Peyer's patch (tissue), 4 donors: ENCODE measurements at regions not wholly inside any gene's neighbourhood (a gene's known extent, or its start where the extent isn't known, plus 50 kb on each side); places are given as distances from the start of the nearest gene placed in this dataset.

Experiments used
- POLR2A ChIP-seq, 2 donors: fragments of 450-650 bp; IDR thresholded peaks; one replicate each; pipeline ENCODE4 v1.5.1; 2017; ENCODE audit warnings: antibody characterized with exemption in 2 of 2, mild to moderate bottlenecking in 2 of 2, moderate library complexity in 2 of 2
- TF ChIP-seq, protein P1 (sequence below), 6 experiments: fragments of 450-650 bp in 4 of 6; fragments of 200-600 bp in 2 of 6; sonication (generic) in 1 of 6; IDR thresholded peaks; one replicate each; pipeline ENCODE4 v1.5.1; 2017 to 2019; ENCODE audit warnings: antibody characterized with exemption in 6 of 6, mild to moderate bottlenecking in 3 of 6, moderate library complexity in 1 of 6

DNA sequence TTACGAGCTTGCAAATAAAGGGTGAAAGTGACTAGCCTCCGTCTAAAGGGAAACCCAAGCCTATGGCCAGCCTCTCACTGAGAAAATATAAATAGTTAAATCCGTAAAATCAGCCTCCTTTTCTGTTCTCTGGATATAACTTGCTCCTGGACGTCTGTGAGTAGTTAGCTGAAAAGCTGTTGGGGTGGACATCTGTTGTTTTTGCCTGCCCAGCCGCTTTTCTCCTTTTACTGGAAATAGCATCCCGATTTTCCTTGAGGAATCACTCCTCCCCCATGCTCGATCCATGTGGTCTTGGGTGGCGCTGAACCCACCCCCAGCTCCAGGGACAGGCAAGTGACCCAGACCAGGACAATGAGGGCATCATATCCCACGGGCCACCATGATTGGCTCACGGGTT is 291.5 kb upstream of the ZNF507 start:
- TF ChIP-seq, protein P1, sequence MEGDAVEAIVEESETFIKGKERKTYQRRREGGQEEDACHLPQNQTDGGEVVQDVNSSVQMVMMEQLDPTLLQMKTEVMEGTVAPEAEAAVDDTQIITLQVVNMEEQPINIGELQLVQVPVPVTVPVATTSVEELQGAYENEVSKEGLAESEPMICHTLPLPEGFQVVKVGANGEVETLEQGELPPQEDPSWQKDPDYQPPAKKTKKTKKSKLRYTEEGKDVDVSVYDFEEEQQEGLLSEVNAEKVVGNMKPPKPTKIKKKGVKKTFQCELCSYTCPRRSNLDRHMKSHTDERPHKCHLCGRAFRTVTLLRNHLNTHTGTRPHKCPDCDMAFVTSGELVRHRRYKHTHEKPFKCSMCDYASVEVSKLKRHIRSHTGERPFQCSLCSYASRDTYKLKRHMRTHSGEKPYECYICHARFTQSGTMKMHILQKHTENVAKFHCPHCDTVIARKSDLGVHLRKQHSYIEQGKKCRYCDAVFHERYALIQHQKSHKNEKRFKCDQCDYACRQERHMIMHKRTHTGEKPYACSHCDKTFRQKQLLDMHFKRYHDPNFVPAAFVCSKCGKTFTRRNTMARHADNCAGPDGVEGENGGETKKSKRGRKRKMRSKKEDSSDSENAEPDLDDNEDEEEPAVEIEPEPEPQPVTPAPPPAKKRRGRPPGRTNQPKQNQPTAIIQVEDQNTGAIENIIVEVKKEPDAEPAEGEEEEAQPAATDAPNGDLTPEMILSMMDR (IDR thresholded peaks at IDR 0.05) = no peak
- TF ChIP-seq POLR2A (IDR thresholded peaks at IDR 0.05) = no peak
